ENCODE measurements at regions not wholly inside any gene's neighbourhood (a gene's known extent, or its start where the extent isn't known, plus 50 kb on each side); places are given as distances from the start of the nearest gene placed in this dataset.
"Not testable (repeated sequence)": the region's sequence is repeated elsewhere in the genome, so short reads cannot be mapped to it uniquely, and the experiment has no call there.

DNA sequence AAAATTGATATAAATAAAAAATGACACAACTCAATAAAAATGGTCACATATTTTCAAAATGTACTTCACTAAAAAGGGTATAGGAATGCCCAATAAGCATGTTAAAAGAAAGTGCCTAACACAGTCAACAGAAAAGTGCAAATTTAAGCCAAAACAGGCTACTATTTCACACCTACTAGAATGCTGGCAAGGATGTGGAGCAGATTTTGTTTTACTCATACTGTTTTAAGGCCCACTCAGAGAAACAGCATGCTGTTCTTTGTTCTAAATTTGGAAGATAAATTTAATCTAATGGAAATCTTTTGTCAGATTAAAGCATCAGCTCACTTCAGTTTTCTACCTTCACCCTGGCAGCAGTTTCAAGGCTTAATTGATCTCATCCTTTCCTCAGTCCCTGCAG, 576.8 kb upstream of the HS3ST1 start:
- no peak for DNase-seq (ENCODE audit: extremely low spot score)
- ChIA-PET CTCF (no interaction called here), POLR2A (no interaction called here)
- TF ChIP-seq, protein P1, sequence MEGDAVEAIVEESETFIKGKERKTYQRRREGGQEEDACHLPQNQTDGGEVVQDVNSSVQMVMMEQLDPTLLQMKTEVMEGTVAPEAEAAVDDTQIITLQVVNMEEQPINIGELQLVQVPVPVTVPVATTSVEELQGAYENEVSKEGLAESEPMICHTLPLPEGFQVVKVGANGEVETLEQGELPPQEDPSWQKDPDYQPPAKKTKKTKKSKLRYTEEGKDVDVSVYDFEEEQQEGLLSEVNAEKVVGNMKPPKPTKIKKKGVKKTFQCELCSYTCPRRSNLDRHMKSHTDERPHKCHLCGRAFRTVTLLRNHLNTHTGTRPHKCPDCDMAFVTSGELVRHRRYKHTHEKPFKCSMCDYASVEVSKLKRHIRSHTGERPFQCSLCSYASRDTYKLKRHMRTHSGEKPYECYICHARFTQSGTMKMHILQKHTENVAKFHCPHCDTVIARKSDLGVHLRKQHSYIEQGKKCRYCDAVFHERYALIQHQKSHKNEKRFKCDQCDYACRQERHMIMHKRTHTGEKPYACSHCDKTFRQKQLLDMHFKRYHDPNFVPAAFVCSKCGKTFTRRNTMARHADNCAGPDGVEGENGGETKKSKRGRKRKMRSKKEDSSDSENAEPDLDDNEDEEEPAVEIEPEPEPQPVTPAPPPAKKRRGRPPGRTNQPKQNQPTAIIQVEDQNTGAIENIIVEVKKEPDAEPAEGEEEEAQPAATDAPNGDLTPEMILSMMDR (IDR thresholded peaks at IDR 0.05; ENCODE audit: control extremely low read depth, extremely low read depth, low read depth, missing control alignments), result no peak

DNA sequence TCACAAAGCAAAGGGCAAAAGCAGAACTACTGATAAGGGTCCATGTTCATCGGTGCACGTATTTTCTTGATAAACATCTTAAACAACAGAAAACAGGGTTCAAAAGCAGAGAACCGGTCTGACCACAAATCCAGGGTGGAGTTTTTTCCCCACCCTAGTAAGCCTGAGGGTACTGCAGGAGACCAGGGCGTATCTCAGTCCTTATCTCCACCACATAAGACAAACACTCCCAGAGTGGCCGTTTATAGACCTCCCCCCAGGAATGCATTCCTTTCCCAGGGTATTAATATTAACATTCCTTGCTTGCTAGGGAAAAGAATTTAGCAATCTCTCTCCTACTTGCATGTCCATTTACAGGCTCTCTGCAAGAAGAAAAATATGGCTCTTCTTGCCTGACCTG, 567.9 kb upstream of the HS3ST1 start:
- DNase-seq (ENCODE audit: extremely low spot score); POLR2A ChIA-PET; CTCF ChIA-PET: not testable (repeated sequence)

DNA sequence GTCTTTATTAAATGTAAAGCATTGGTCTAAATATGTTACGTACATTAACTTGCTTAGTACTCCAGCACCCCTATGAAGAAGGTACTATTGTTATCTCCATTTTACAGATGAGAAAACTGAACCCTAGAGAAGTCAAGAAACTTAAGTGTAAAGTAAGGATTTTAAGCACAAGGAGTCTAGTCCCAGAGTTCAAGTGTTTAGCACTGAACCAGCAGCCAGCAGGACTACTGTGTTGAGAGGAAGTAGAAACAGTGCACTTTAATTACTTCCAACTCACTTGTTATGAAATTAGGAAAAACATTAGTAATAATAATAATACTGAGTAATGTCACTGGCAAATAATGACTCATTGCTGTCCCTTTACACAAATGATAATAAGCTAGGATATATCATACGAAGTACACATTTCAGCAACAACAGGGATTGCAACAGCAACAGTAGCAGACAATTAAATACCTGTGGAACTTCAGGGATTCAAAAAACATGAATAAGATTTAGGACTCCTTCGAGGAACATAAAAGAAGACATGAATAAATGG, 548.1 kb upstream of the HS3ST1 start:
- ChIA-PET CTCF (no interaction called here), POLR2A (no interaction called here)
- no peak for DNase-seq (ENCODE audit: extremely low spot score)
- TF ChIP-seq, protein P1 (IDR thresholded peaks at IDR 0.05; ENCODE audit: control extremely low read depth, extremely low read depth, low read depth, missing control alignments), result no peak

DNA sequence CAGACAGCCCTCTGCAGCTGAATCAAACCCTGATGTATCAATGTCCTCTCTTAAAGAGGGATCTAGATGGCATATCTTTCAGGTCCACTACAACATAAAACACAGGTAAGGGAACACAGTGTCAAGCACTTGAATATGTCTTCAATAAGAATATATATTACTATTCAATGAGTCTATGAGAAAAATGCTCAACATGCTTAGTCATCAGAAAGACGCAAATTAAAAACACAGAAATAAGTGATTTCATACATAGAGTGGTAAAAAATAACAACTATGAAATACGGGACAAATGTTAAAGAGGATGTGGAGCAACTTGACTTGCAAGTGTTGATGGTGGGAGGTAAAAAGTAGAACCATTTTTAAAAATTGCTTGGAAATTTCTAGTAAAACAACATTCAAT, 544.6 kb upstream of the HS3ST1 start:
- TF ChIP-seq, protein P1 (IDR thresholded peaks at IDR 0.05; ENCODE audit: control extremely low read depth, extremely low read depth, low read depth, missing control alignments), result no peak
- ChIA-PET CTCF (interaction anchor here (1.0 kb wide), 1 partner anchor 16 kb away, joined by 3 read pairs; no protein-coding TSS in a partner anchor), POLR2A (no interaction called here)
- no peak for DNase-seq (ENCODE audit: extremely low spot score)

DNA sequence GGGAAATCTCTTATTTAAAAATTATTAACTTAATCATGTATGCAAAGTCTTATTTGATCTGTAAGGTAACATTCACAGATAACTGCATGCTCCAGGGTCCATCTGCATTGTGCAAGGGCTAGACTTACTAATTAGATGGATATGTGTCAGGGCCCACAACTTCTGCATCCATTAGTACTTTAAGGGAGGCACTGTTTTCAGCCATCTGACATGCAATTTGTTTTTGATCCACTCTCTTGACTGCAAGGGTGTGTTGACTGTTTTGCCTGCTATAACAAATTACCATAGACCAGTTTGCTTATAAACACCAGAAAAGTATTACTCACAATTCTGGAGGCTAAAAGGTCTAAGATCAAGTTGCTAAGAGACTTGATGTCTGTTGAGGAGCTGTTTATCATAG, 542.1 kb upstream of the HS3ST1 start:
- ChIA-PET POLR2A (no interaction called here), CTCF (no interaction called here)
- TF ChIP-seq, protein P1 (IDR thresholded peaks at IDR 0.05; ENCODE audit: control extremely low read depth, extremely low read depth, low read depth, missing control alignments), result no peak
- no peak for DNase-seq (ENCODE audit: extremely low spot score)

DNA sequence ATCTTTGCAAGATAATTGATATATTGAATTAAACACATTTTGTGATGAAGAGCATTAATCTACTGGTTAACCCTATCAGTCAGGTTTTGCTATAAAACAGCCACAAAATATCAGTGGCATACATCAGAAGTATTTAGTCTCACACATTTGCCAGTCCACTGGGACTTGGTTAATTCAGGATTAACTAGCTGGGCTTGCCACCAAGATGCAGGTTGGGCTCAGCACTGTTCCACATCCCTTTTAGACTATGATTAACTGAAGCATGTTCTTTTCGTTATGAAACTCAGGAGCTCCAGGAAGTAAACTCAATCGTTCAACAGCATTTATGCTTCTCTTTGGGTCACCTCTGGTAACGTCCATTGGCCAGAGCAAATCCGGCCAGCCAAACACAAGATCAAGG, 538.1 kb upstream of the HS3ST1 start:
- CTCF ChIA-PET, result interaction anchor here (1.1 to 2.6 kb wide), 3 partner anchors 10 to 29 kb away, joined by 3 to 5 read pairs (median 3); no protein-coding TSS in a partner anchor
- TF ChIP-seq, protein P1 (IDR thresholded peaks at IDR 0.05; ENCODE audit: control extremely low read depth, extremely low read depth, low read depth, missing control alignments), result no peak
- POLR2A ChIA-PET, result no interaction called here
- DNase-seq (ENCODE audit: extremely low spot score), result no peak

DNA sequence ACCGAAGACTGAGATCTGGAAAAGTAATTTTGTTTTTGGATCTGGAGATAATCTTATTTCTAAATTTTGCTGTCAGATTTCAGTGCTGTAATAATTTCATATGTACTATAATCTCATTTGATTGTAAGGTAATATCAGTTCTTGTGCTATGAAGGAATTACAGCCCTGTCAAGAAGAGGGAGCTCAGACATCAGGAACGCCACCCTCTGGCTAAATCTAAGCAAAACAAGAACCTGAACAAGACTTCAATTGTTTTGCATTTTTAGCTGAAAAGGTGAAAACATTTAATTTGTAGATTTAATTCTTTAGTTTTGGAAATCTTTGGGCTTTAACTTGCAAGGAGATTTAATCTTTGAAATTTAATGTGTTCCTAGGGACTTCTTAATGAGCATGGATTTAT, 525.4 kb upstream of the HS3ST1 start:
- ChIA-PET POLR2A (no interaction called here), CTCF (no interaction called here)
- DNase-seq (ENCODE audit: extremely low spot score), result no peak
- TF ChIP-seq, protein P1 (IDR thresholded peaks at IDR 0.05; ENCODE audit: control extremely low read depth, extremely low read depth, low read depth, missing control alignments), result no peak
